ENCODE measurements at regions not wholly inside any gene's neighbourhood (a gene's known extent, or its start where the extent isn't known, plus 50 kb on each side); places are given as distances from the start of the nearest gene placed in this dataset.

DNA sequence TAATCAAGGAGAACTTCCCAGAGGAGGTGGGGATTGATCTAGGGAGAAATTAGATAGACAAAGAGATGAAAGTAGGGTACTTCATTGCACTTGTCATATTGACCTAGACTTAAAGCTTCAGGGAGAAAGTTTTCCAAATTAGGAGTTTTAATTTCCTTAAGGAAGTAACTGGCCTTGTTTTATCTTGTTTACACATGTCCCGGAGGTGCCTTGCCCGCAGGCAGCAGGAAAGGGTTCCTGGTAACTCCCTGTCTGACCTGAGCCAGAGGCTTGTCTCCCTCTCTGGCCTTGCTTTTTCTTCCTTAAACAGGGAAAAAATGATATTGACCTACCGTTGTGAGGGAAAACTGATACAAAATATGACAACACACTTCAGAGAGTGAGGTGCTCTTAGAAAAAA lies 181.6 kb downstream of the EVX1 start:
- DNase-seq (peak; percentile 42), ATAC-seq (peak; percentile 55)
- H4K20me1 ChIP-seq (ENCODE audit: low read length) = no peaks in the 10 kb centered on the region
- TF ChIP-seq EZH2 (IDR thresholded peaks at IDR 0.05; ENCODE audit: low read length, unreplicated experiment) (no peak), EZH2phosphoT487 (IDR thresholded peaks at IDR 0.05; ENCODE audit: borderline replicate concordance, low read length) (no peak)
- TF ChIP-seq, protein P1, sequence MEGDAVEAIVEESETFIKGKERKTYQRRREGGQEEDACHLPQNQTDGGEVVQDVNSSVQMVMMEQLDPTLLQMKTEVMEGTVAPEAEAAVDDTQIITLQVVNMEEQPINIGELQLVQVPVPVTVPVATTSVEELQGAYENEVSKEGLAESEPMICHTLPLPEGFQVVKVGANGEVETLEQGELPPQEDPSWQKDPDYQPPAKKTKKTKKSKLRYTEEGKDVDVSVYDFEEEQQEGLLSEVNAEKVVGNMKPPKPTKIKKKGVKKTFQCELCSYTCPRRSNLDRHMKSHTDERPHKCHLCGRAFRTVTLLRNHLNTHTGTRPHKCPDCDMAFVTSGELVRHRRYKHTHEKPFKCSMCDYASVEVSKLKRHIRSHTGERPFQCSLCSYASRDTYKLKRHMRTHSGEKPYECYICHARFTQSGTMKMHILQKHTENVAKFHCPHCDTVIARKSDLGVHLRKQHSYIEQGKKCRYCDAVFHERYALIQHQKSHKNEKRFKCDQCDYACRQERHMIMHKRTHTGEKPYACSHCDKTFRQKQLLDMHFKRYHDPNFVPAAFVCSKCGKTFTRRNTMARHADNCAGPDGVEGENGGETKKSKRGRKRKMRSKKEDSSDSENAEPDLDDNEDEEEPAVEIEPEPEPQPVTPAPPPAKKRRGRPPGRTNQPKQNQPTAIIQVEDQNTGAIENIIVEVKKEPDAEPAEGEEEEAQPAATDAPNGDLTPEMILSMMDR (conservative IDR thresholded peaks at IDR 0.05; ENCODE audit: low read depth, low read length) = no peak
- intact Hi-C loops (cut with micrococcal nuclease) = loop anchor here (1.0 to 5.0 kb wide), 2 partner anchors 78 to 187 kb away; no protein-coding TSS in a partner anchor
- no peak overlapping the region for H3K9ac ChIP-seq (ENCODE audit: low read length)
- peak overlapping the region; percentile 54 for H3K4me2 ChIP-seq (ENCODE audit: low read length)
- H3K9me2 ChIP-seq (replicated peaks; ENCODE audit: low read length) = no peaks in the 10 kb centered on the region
- no peaks in the 10 kb centered on the region for H3K9me3 ChIP-seq (ENCODE audit: low read length)
- H3K79me2 ChIP-seq (ENCODE audit: low read length) = no peaks in the 10 kb centered on the region
- no peaks in the 10 kb centered on the region for H3F3A ChIP-seq (ENCODE audit: low read length, unreplicated experiment)
- peaks cover 37% of the 10 kb centered on the region for H3K4me1 ChIP-seq (ENCODE audit: insufficient read depth, low read length)
- no peaks in the 10 kb centered on the region for H3K36me3 ChIP-seq (ENCODE audit: low read depth, low read length)
- H3K4me3 ChIP-seq (ENCODE audit: low read length) = no peak overlapping the region
- H3K27me3 ChIP-seq (ENCODE audit: low read length) = no peaks in the 10 kb centered on the region
- H3K27ac ChIP-seq (ENCODE audit: low read length) = peak overlapping the region; percentile 22
- no TSS peak for BruUV-seq (replicated peaks)
- CTCF ChIA-PET = interaction anchor here (0.7 to 1.0 kb wide), 2 partner anchors 182 to 228 kb away, joined by 4 read pairs; no protein-coding TSS in a partner anchor
- POLR2A ChIA-PET (ENCODE audit: unreplicated experiment) = interaction anchor here (0.7 kb wide), 1 partner anchor 638 kb away, joined by 4 read pairs; no protein-coding TSS in a partner anchor
- H2AFZ ChIP-seq (ENCODE audit: low read length) = 0 out of 2 replicates have a peak overlapping the region, but pooled peaks have one; percentile 24

DNA sequence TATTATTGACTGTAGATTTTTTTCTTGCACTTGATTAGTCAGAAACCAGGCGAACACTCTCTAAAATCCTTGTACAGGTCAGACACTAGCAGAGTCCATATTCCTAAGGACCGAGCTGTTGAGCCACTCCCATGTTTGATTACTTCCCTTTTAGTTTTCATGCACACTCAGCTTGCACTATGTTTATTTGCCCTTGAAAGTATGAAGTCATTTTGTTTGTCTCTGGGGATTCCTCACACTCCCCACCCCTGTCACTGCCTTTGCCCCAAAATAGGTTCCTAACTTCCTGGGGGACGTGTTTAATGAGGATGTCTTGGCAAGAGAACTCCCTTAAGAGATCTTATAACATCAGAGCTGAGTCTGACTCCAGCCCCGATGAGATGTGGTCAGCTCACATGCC lies 182.1 kb downstream of the EVX1 start:
- Histone ChIP-seq H3K4me1 (ENCODE audit: insufficient read depth, low read length) (peaks cover 32% of the 10 kb centered on the region), H3K4me3 (ENCODE audit: low read length) (no peak overlapping the region), H3K27ac (ENCODE audit: low read length) (peak overlapping the region; percentile 22), H2AFZ (ENCODE audit: low read length) (0 out of 2 replicates have a peak overlapping the region, but pooled peaks have one; percentile 24), H3K4me2 (ENCODE audit: low read length) (peak overlapping the region; percentile 54), H3K9me2 (replicated peaks; ENCODE audit: low read length) (no peaks in the 10 kb centered on the region), H3F3A (ENCODE audit: low read length, unreplicated experiment) (no peaks in the 10 kb centered on the region), H4K20me1 (ENCODE audit: low read length) (no peaks in the 10 kb centered on the region), H3K9me3 (ENCODE audit: low read length) (no peaks in the 10 kb centered on the region), H3K27me3 (ENCODE audit: low read length) (no peaks in the 10 kb centered on the region), H3K9ac (ENCODE audit: low read length) (no peak overlapping the region), H3K79me2 (ENCODE audit: low read length) (no peaks in the 10 kb centered on the region), H3K36me3 (ENCODE audit: low read depth, low read length) (no peaks in the 10 kb centered on the region)
- intact Hi-C loops (cut with micrococcal nuclease) = loop anchor here (1.0 to 5.0 kb wide), 2 partner anchors 78 to 187 kb away; no protein-coding TSS in a partner anchor
- ChIA-PET POLR2A (ENCODE audit: unreplicated experiment) (no interaction called here), CTCF (interaction anchor here (0.6 to 1.0 kb wide), 3 partner anchors 163 to 229 kb away, joined by 3 to 4 read pairs (median 4); no protein-coding TSS in a partner anchor)
- peak; percentile 75 for ATAC-seq
- BruUV-seq (replicated peaks) = no TSS peak
- peak; percentile 53 for DNase-seq
- TF ChIP-seq EZH2phosphoT487 (IDR thresholded peaks at IDR 0.05; ENCODE audit: borderline replicate concordance, low read length) (no peak), EZH2 (IDR thresholded peaks at IDR 0.05; ENCODE audit: low read length, unreplicated experiment) (no peak)
- TF ChIP-seq, protein P1 (conservative IDR thresholded peaks at IDR 0.05; ENCODE audit: low read depth, low read length) = no peak

DNA sequence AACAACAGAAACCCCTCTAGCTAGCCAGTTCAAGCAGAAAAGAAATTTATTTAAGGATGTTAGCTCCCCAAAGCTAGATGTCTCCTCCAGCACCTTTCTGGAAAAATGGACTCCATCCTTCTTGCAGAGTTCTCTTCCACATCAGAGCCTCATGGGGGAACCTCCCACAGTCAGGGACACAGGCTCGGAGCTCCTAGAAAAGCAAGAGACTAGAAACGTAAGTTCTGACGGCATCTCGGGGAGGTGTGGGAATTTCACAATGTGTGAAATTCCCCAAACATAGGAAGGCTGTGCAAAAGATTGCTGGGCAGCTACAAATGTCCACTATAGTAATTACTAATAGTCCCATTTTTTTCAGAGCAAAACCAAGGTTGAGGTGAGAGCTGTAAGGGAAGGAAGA lies 184.8 kb downstream of the EVX1 start:
- BruUV-seq (replicated peaks) = no TSS peak
- Histone ChIP-seq H4K20me1 (ENCODE audit: low read length) (no peaks in the 10 kb centered on the region), H3F3A (ENCODE audit: low read length, unreplicated experiment) (no peaks in the 10 kb centered on the region), H3K4me1 (ENCODE audit: insufficient read depth, low read length) (peaks cover 23% of the 10 kb centered on the region), H3K36me3 (ENCODE audit: low read depth, low read length) (no peaks in the 10 kb centered on the region), H3K4me2 (ENCODE audit: low read length) (no peak overlapping the region), H3K27me3 (ENCODE audit: low read length) (no peaks in the 10 kb centered on the region), H2AFZ (ENCODE audit: low read length) (no peak overlapping the region), H3K9ac (ENCODE audit: low read length) (no peak overlapping the region), H3K9me2 (replicated peaks; ENCODE audit: low read length) (no peaks in the 10 kb centered on the region), H3K4me3 (ENCODE audit: low read length) (no peak overlapping the region), H3K27ac (ENCODE audit: low read length) (no peak overlapping the region), H3K9me3 (ENCODE audit: low read length) (no peaks in the 10 kb centered on the region), H3K79me2 (ENCODE audit: low read length) (no peaks in the 10 kb centered on the region)
- TF ChIP-seq EZH2 (IDR thresholded peaks at IDR 0.05; ENCODE audit: low read length, unreplicated experiment) = no peak
- TF ChIP-seq, protein P1 (conservative IDR thresholded peaks at IDR 0.05; ENCODE audit: low read depth, low read length) = no peak
- TF ChIP-seq EZH2phosphoT487 (IDR thresholded peaks at IDR 0.05; ENCODE audit: borderline replicate concordance, low read length) = no peak
- intact Hi-C loops (cut with micrococcal nuclease) = no loop called here
- POLR2A ChIA-PET (ENCODE audit: unreplicated experiment) = no interaction called here
- CTCF ChIA-PET = interaction anchor here (0.6 kb wide), 1 partner anchor 1427 kb away, joined by 6 read pairs; no protein-coding TSS in a partner anchor
- no peak for DNase-seq
- no peak for ATAC-seq
